SK-N-SH treated with all-trans-retinoic acid at 6 μM for 48 hours (cell line): ENCODE measurements at regions not wholly inside any gene's neighbourhood (a gene's known extent, or its start where the extent isn't known, plus 50 kb on each side); places are given as distances from the start of the nearest gene placed in this dataset.

Source experiments
- ARNTL ChIP-seq: fragments of 450-650 bp; formaldehyde crosslinking; IDR thresholded peaks from 2 replicates; pipeline ENCODE4 v1.5.0; 2020; ENCODE audit warnings: low read depth, mild to moderate bottlenecking, moderate library complexity, borderline replicate concordance
- BACH2 ChIP-seq: fragments of 250-450 bp; sonication (Bioruptor Pico); IDR thresholded peaks from 2 replicates; pipeline ENCODE4 v1.9.0; 2021; ENCODE audit warnings: mild to moderate bottlenecking, borderline replicate concordance
- CREB5 ChIP-seq: fragments of 250-450 bp; sonication (Bioruptor Pico); IDR thresholded peaks from 2 replicates; pipeline ENCODE4 v1.5.1; 2020; ENCODE audit warnings: low read depth, mild to moderate bottlenecking, moderate library complexity
- GLIS3 ChIP-seq: fragments of 250-450 bp; sonication (Bioruptor Pico); IDR thresholded peaks from 2 replicates; pipeline ENCODE4 v1.5.0; 2020; ENCODE audit warnings: mild to moderate bottlenecking, moderate library complexity
- POU6F1 ChIP-seq: fragments of 250-450 bp; sonication (Bioruptor Pico); IDR thresholded peaks from 2 replicates; pipeline ENCODE4 v1.8.0; 2021; ENCODE audit warnings: low read depth, mild to moderate bottlenecking, moderate library complexity, borderline replicate concordance
- SNAI2 ChIP-seq: fragments of 250-450 bp; sonication (Bioruptor Pico); IDR thresholded peaks from 2 replicates; pipeline ENCODE4 v1.5.0; 2020; ENCODE audit warnings: mild to moderate bottlenecking, moderate library complexity
- TOX ChIP-seq: fragments of 250-450 bp; sonication (Bioruptor Pico); IDR thresholded peaks from 2 replicates; pipeline ENCODE4 v1.8.0; 2021; ENCODE audit warnings: mild to moderate bottlenecking, moderate library complexity, borderline replicate concordance
- ZFP3 ChIP-seq: fragments of 250-450 bp; sonication (Bioruptor Pico); IDR thresholded peaks from 2 replicates; pipeline ENCODE4 v1.5.0; 2020; ENCODE audit warnings: mild to moderate bottlenecking, moderate library complexity
- ZFP30 ChIP-seq: fragments of 450-650 bp; formaldehyde crosslinking; IDR thresholded peaks from 2 replicates; pipeline ENCODE4 v1.5.0; 2022; ENCODE audit warnings: mild to moderate bottlenecking, moderate library complexity
- ZNF565 ChIP-seq: fragments of 450-650 bp; formaldehyde crosslinking; conservative IDR thresholded peaks from 2 replicates; pipeline ENCODE4 v1.5.0; 2020; ENCODE audit warnings: low read depth, mild to moderate bottlenecking, moderate library complexity
- TF ChIP-seq, protein P1 (sequence below): fragments of 250-450 bp; sonication (Bioruptor Pico); IDR thresholded peaks from 2 replicates; pipeline ENCODE4 v1.8.0; 2020; ENCODE audit warnings: mild to moderate bottlenecking, moderate library complexity, borderline replicate concordance

GRCh38 chr18:22731398-22731797 lies 201.7 kb upstream of the RBBP8 start:
- TF ChIP-seq, protein P1, sequence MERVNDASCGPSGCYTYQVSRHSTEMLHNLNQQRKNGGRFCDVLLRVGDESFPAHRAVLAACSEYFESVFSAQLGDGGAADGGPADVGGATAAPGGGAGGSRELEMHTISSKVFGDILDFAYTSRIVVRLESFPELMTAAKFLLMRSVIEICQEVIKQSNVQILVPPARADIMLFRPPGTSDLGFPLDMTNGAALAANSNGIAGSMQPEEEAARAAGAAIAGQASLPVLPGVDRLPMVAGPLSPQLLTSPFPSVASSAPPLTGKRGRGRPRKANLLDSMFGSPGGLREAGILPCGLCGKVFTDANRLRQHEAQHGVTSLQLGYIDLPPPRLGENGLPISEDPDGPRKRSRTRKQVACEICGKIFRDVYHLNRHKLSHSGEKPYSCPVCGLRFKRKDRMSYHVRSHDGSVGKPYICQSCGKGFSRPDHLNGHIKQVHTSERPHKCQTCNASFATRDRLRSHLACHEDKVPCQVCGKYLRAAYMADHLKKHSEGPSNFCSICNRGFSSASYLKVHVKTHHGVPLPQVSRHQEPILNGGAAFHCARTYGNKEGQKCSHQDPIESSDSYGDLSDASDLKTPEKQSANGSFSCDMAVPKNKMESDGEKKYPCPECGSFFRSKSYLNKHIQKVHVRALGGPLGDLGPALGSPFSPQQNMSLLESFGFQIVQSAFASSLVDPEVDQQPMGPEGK (CRISPR knock-in tag) = no peak
- TF ChIP-seq ZFP3 (CRISPR knock-in tag) (no peak), ZFP30 (CRISPR knock-in tag) (no peak), ARNTL (CRISPR knock-in tag) (no peak), TOX (CRISPR knock-in tag) (no peak), POU6F1 (CRISPR knock-in tag) (no peak), GLIS3 (CRISPR knock-in tag) (no peak), SNAI2 (CRISPR knock-in tag) (no peak), CREB5 (no peak), ZNF565 (CRISPR knock-in tag) (no peak), BACH2 (no peak)
